ENCODE measurements at regions not wholly inside any gene's neighbourhood (a gene's known extent, or its start where the extent isn't known, plus 50 kb on each side); places are given as distances from the start of the nearest gene placed in this dataset.

- no peak for TF ChIP-seq CTCF (IDR thresholded peaks at IDR 0.05; ENCODE audit: low read depth, low read length)
- H3K4me3 ChIP-seq (ENCODE audit: low read depth, low read length), result no peak overlapping the region
Measured at GRCh38 chr9:135209852-135210251, 122.4 kb downstream of the OLFM1 start.

- H3K4me3 ChIP-seq (ENCODE audit: low read depth, low read length), result no peak overlapping the region
- TF ChIP-seq CTCF (IDR thresholded peaks at IDR 0.05; ENCODE audit: low read depth, low read length), result no peak
Measured at GRCh38 chr9:135210676-135211523, 123.4 kb downstream of the OLFM1 start.

GRCh38 chr9:135211524-135211890 is 124.0 kb downstream of the OLFM1 start:
- no peak for TF ChIP-seq CTCF (IDR thresholded peaks at IDR 0.05; ENCODE audit: low read depth, low read length)
- H3K4me3 ChIP-seq (ENCODE audit: low read depth, low read length), result no peak overlapping the region

DNA sequence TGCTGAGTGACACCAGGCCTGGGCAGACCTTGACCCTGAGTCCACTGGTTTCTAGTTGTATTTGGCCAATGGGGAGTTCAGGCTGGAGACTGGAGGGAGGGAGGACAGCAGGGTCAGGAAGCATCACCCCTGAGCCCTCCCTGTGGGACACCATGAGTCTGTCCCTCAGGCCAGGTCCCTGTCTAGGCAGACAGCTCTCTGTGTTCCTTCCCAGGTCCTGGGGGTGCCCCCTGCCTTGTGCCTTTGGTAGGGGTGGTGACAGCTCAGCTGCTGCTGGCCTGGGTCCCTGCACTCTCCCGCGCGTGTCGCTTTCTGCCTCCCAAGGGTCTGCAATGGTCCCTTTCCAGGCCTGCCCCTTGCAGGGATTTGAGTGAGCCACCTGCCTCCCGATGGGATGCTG is 125.5 kb downstream of the OLFM1 start:
- TF ChIP-seq CTCF (IDR thresholded peaks at IDR 0.05; ENCODE audit: low read depth, low read length), result no peak

GRCh38 chr9:135213566-135213965 is 126.1 kb downstream of the OLFM1 start:
- no peak overlapping the region for H3K4me3 ChIP-seq (ENCODE audit: low read depth, low read length)
- TF ChIP-seq CTCF (IDR thresholded peaks at IDR 0.05; ENCODE audit: low read depth, low read length), result no peak

More for the DNA sequence above, 125.5 kb downstream of the OLFM1 start:
- no peak overlapping the region for H3K4me3 ChIP-seq (ENCODE audit: low read depth, low read length)

DNA sequence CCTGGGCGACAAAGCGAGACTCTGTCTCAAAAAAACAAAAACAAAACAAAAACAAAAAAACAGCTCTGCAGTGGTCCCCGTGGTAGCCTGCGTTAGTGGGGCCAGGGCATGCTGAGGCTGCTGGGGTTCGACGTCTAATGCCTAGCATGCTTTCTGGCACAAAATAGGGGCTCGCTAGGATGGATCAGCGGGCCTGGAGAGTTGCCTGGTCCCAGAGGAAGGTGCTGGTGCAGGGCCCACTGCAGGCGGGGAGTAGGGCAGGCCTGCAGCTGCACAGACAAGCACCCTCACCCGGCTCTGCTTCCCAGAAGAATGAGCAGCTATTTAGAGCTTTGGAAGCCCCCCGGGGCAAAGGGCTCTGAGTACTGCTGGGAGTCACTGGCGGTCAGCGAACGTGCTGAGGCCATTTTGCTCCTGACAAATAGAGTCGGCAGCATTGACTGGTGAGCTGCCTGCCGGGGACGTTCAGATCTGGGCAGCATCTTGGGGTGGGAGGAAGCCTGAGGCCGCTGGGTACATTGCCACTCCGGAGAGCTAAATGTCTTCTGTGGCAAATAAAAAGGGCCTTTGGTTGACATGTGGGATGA is 126.7 kb downstream of the OLFM1 start:
- TF ChIP-seq CTCF (IDR thresholded peaks at IDR 0.05; ENCODE audit: low read depth, low read length), result no peak

GRCh38 chr9:135214706-135215105 is 127.2 kb downstream of the OLFM1 start:
- no peak overlapping the region for H3K4me3 ChIP-seq (ENCODE audit: low read depth, low read length)
- no peak for TF ChIP-seq CTCF (IDR thresholded peaks at IDR 0.05; ENCODE audit: low read depth, low read length)

More for the DNA sequence above, 126.7 kb downstream of the OLFM1 start:
- no peak overlapping the region for H3K4me3 ChIP-seq (ENCODE audit: low read depth, low read length)
